HCT116 (cell line): ENCODE measurements at regions not wholly inside any gene's neighbourhood (a gene's known extent, or its start where the extent isn't known, plus 50 kb on each side); places are given as distances from the start of the nearest gene placed in this dataset.

ENCODE experiments used
- ATAC-seq: fragments of 200-7000 bp; cut with Tn5 transposase; 2 replicates; pipeline ENCODE4 v1.9.1; 2020; ENCODE audit warnings: mild to moderate bottlenecking, moderate library complexity
- BruUV-seq: library from RNA; stranded (reverse); fragments of 400-500 nt; replicated peaks from 2 replicates; lab custom pipeline; 2021; lab: Mats Ljungman, UMichigan
- CTCF ChIA-PET: fragments of 300-600 bp; sonication (Branson Sonifier 250); formaldehyde crosslinking; loops from one replicate; lab custom pipeline; 2021; ENCODE audit warnings: antibody characterized with exemption; lab: Charles Lee
- POLR2A ChIA-PET: fragments of 300-600, 350-600 bp; sonication (Branson Sonifier 250); formaldehyde crosslinking; loops from one replicate; lab custom pipeline; 2021; ENCODE audit warnings: antibody characterized with exemption; lab: Charles Lee
- RAD21 ChIA-PET, 2 experiments: fragments of 300-600 bp; sonication (Branson Sonifier 250); formaldehyde crosslinking; loops; one replicate each; lab custom pipeline; 2023; ENCODE audit warnings: low total read pairs in 2 of 2; ENCODE audit not compliant: uncharacterized antibody in 2 of 2, unreplicated experiment in 2 of 2, low non-redundant PET in 1 of 2; lab: Charles Lee
- DNase-seq: peaks from one replicate; pipeline ENCODE4 v3.0.0-alpha.2; 2010; ENCODE audit warnings: low read depth, low spot score
- H2AFZ ChIP-seq: fragments of 200-600 bp; shearing (Covaris generic), sonication (generic); 2 replicates; pipeline ENCODE4 v1.6.1; 2017; ENCODE audit warnings: low read depth, mixed run types, mixed read lengths, antibody characterized with exemption, low read length; ENCODE audit not compliant: poor library complexity, severe bottlenecking
- H3K27ac ChIP-seq: 2 replicates; pipeline ENCODE4 v1.5.1; 2012; ENCODE audit warnings: low read depth, low read length
- H3K27me3 ChIP-seq: fragments of 200-600 bp; sonication (generic); 2 replicates; pipeline ENCODE4 v1.6.1; 2016; ENCODE audit warnings: mixed run types, low read length, mixed read lengths; ENCODE audit not compliant: insufficient read depth
- H3K36me3 ChIP-seq, 2 experiments: fragments of 200-500 bp in 1 of 2; fragments of 200-600 bp in 1 of 2; sonication (Bioruptor generic) in 1 of 2; sonication (generic) in 1 of 2; 2 replicates each; pipeline versions ENCODE4 v1.5.1 to v1.6.1; 2014 to 2016; ENCODE audit warnings: low read length in 2 of 2, inconsistent platforms in 1 of 2, mixed read lengths in 1 of 2, mixed run types in 1 of 2; ENCODE audit not compliant: insufficient read depth in 2 of 2, control insufficient read depth in 1 of 2
- H3K4me1 ChIP-seq, 2 experiments: fragments of 200-600 bp in 1 of 2; sonication (generic) in 1 of 2; 2 replicates each; pipeline versions ENCODE4 v1.5.1 to v1.6.1; 2012 to 2017; ENCODE audit warnings: low read length in 2 of 2, inconsistent platforms in 1 of 2, mild to moderate bottlenecking in 1 of 2, mixed read lengths in 1 of 2, mixed run types in 1 of 2, moderate library complexity in 1 of 2; ENCODE audit not compliant: insufficient read depth in 2 of 2, control insufficient read depth in 1 of 2
- H3K4me2 ChIP-seq: fragments of 200-600 bp; sonication (generic); 2 replicates; pipeline ENCODE4 v1.6.1; 2017; ENCODE audit warnings: mixed run types, low read length, mixed read lengths
- H3K4me3 ChIP-seq, 2 experiments: fragments of 200-600 bp in 1 of 2; sonication (generic) in 1 of 2; replicated peaks in 1 of 2; 2 replicates each; pipeline ENCODE4 v1.5.1; 2011 to 2016; ENCODE audit warnings: low read length in 2 of 2, control low read depth in 1 of 2, low read depth in 1 of 2, mild to moderate bottlenecking in 1 of 2, mixed read lengths in 1 of 2, mixed run types in 1 of 2
- H3K79me2 ChIP-seq: fragments of 200-600 bp; sonication (generic); 2 replicates; pipeline ENCODE4 v1.6.1; 2017; ENCODE audit warnings: mild to moderate bottlenecking, mixed run types, low read length, moderate library complexity, mixed read lengths; ENCODE audit not compliant: insufficient read depth
- H3K9ac ChIP-seq: fragments of 200-600 bp; sonication (generic); 2 replicates; pipeline ENCODE4 v1.6.1; 2016; ENCODE audit warnings: low read length, mixed read lengths
- H3K9me2 ChIP-seq: fragments of 200-600 bp; sonication (generic), shearing (Covaris generic); 2 replicates; pipeline ENCODE4 v1.6.1; 2017; ENCODE audit warnings: mixed run types, mild to moderate bottlenecking, moderate library complexity; ENCODE audit not compliant: insufficient read depth
- H3K9me3 ChIP-seq, 2 experiments: fragments of 200-500 bp in 1 of 2; fragments of 200-600 bp in 1 of 2; sonication (Bioruptor generic) in 1 of 2; sonication (generic) in 1 of 2; 2 replicates each; pipeline ENCODE4 v1.6.1; 2014 to 2017; ENCODE audit warnings: low read length in 2 of 2, mixed read lengths in 2 of 2, inconsistent platforms in 1 of 2, low read depth in 1 of 2, mild to moderate bottlenecking in 1 of 2, mixed run types in 1 of 2, moderate library complexity in 1 of 2; ENCODE audit not compliant: control insufficient read depth in 1 of 2, insufficient read depth in 1 of 2
- H4K20me1 ChIP-seq: fragments of 200-600 bp; sonication (generic), shearing (Covaris generic); 2 replicates; pipeline ENCODE4 v1.6.1; 2017; ENCODE audit warnings: mixed run types, mild to moderate bottlenecking, moderate library complexity; ENCODE audit not compliant: insufficient read depth
- CEBPB ChIP-seq: IDR thresholded peaks from 2 replicates; pipeline ENCODE4 v1.6.1; 2012; ENCODE audit warnings: low read depth
- ELF1 ChIP-seq: IDR thresholded peaks from 2 replicates; pipeline ENCODE4 v1.6.1; 2012; ENCODE audit warnings: low read depth, borderline replicate concordance
- EZH2phosphoT487 ChIP-seq: fragments of 200-600 bp; IDR thresholded peaks from 2 replicates; pipeline ENCODE4 v1.6.1; 2018; ENCODE audit warnings: antibody characterized with exemption, borderline replicate concordance
- FOSL1 ChIP-seq: IDR thresholded peaks from 2 replicates; pipeline ENCODE4 v1.6.1; 2012; ENCODE audit warnings: low read depth
- POLR2AphosphoS5 ChIP-seq: IDR thresholded peaks from 2 replicates; pipeline ENCODE4 v1.6.1; 2011; ENCODE audit warnings: mild to moderate bottlenecking, low read depth, low read length, moderate library complexity
- TCF7L2 ChIP-seq: IDR thresholded peaks from 2 replicates; pipeline ENCODE4 v1.7.0; 2011; ENCODE audit warnings: borderline replicate concordance, inconsistent platforms; ENCODE audit not compliant: insufficient read depth, insufficient read length; ENCODE audit errors: extremely low read depth
- intact Hi-C: fragments of 100-400 bp; cut with micrococcal nuclease; formaldehyde crosslinking; loops from 2 replicates; pipeline ENCODE4 v1.10.0; 2022
- TF ChIP-seq, protein P1 (sequence below): IDR thresholded peaks from 2 replicates; pipeline ENCODE4 v1.6.1; 2012; ENCODE audit warnings: low read depth
- TF ChIP-seq, protein P2 (sequence below), 3 experiments: fragments of 200-600 bp in 1 of 3; sonication (generic) in 1 of 3; IDR thresholded peaks in 2 of 3; conservative IDR thresholded peaks in 1 of 3; 2 replicates each; pipeline ENCODE4 v1.5.1; 2012 to 2017; ENCODE audit warnings: low read depth in 2 of 3, low read length in 2 of 3, antibody characterized with exemption in 1 of 3, borderline replicate concordance in 1 of 3, control low read depth in 1 of 3, mild to moderate bottlenecking in 1 of 3, mixed read lengths in 1 of 3, mixed run types in 1 of 3, moderate library complexity in 1 of 3; ENCODE audit not compliant: insufficient read depth in 1 of 3

GRCh38 chr3:115363071-115363470 lies 216.0 kb upstream of the ZBTB20 start:
- Histone ChIP-seq H3K9ac (no peak overlapping the region), H3K27me3 (no peaks in the 10 kb centered on the region), H3K36me3 (no peaks in the 10 kb centered on the region), H3K9me2 (no peaks in the 10 kb centered on the region), H3K27ac (no peak overlapping the region), H2AFZ (no peak overlapping the region), H3K4me3 (no peak overlapping the region), H4K20me1 (no peaks in the 10 kb centered on the region), H3K9me3 (no peaks in the 10 kb centered on the region), H3K79me2 (no peaks in the 10 kb centered on the region), H3K4me1 (no peaks in the 10 kb centered on the region), H3K4me2 (no peak overlapping the region)
- ChIA-PET POLR2A (no interaction called here), CTCF (no interaction called here), RAD21 (no interaction called here)
- intact Hi-C loops: no loop called here
- ATAC-seq (no peak), DNase-seq (no peak)
- no TSS peak for BruUV-seq
- TF ChIP-seq EZH2phosphoT487 (no peak), FOSL1 (no peak), CEBPB (no peak), POLR2AphosphoS5 (no peak), ELF1 (no peak), TCF7L2 (no peak)
- TF ChIP-seq, protein P1, sequence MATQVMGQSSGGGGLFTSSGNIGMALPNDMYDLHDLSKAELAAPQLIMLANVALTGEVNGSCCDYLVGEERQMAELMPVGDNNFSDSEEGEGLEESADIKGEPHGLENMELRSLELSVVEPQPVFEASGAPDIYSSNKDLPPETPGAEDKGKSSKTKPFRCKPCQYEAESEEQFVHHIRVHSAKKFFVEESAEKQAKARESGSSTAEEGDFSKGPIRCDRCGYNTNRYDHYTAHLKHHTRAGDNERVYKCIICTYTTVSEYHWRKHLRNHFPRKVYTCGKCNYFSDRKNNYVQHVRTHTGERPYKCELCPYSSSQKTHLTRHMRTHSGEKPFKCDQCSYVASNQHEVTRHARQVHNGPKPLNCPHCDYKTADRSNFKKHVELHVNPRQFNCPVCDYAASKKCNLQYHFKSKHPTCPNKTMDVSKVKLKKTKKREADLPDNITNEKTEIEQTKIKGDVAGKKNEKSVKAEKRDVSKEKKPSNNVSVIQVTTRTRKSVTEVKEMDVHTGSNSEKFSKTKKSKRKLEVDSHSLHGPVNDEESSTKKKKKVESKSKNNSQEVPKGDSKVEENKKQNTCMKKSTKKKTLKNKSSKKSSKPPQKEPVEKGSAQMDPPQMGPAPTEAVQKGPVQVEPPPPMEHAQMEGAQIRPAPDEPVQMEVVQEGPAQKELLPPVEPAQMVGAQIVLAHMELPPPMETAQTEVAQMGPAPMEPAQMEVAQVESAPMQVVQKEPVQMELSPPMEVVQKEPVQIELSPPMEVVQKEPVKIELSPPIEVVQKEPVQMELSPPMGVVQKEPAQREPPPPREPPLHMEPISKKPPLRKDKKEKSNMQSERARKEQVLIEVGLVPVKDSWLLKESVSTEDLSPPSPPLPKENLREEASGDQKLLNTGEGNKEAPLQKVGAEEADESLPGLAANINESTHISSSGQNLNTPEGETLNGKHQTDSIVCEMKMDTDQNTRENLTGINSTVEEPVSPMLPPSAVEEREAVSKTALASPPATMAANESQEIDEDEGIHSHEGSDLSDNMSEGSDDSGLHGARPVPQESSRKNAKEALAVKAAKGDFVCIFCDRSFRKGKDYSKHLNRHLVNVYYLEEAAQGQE: no peak
- TF ChIP-seq, protein P2, sequence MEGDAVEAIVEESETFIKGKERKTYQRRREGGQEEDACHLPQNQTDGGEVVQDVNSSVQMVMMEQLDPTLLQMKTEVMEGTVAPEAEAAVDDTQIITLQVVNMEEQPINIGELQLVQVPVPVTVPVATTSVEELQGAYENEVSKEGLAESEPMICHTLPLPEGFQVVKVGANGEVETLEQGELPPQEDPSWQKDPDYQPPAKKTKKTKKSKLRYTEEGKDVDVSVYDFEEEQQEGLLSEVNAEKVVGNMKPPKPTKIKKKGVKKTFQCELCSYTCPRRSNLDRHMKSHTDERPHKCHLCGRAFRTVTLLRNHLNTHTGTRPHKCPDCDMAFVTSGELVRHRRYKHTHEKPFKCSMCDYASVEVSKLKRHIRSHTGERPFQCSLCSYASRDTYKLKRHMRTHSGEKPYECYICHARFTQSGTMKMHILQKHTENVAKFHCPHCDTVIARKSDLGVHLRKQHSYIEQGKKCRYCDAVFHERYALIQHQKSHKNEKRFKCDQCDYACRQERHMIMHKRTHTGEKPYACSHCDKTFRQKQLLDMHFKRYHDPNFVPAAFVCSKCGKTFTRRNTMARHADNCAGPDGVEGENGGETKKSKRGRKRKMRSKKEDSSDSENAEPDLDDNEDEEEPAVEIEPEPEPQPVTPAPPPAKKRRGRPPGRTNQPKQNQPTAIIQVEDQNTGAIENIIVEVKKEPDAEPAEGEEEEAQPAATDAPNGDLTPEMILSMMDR (IDR thresholded peaks at IDR 0.05 in 2 of 3, conservative IDR thresholded peaks at IDR 0.05 in 1 of 3; ENCODE audit: borderline replicate concordance in 1 of 3, insufficient read depth in 1 of 3, low read depth in 2 of 3, low read length in 2 of 3): no peak
